Esophagus mucosa (tissue), 1 donor: ENCODE measurements at regions not wholly inside any gene's neighbourhood (a gene's known extent, or its start where the extent isn't known, plus 50 kb on each side); places are given as distances from the start of the nearest gene placed in this dataset.
"Not testable (repeated sequence)": the region's sequence is repeated elsewhere in the genome, so short reads cannot be mapped to it uniquely, and the experiment has no call there.

Experiments used
- ATAC-seq: fragments of 200-7000 bp; cut with Tn5 transposase; one replicate; pipeline ENCODE4 v1.9.1; 2020
- donor health status: DM: yes; HTN: yes; CAD: no.

DNA sequence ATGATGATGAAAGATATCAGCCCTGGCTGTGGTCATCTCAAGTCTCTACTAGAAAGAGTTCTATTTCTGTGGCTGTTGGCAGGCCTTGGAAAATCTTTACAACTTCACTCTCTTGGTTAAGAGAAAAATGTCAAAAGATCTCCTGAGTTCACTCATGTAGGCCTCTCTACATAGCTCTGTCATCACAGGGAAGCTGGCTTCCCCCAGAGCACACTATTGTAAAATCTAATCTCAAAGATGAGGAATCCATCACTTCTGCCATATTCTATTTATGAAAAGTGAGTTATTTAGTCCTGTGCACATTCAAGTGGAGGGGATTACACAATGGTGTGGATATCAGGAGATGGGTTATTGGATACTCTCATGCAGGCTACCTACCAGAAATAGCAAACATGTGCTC is 388.4 kb upstream of the HS3ST1 start:
- no peak for ATAC-seq

DNA sequence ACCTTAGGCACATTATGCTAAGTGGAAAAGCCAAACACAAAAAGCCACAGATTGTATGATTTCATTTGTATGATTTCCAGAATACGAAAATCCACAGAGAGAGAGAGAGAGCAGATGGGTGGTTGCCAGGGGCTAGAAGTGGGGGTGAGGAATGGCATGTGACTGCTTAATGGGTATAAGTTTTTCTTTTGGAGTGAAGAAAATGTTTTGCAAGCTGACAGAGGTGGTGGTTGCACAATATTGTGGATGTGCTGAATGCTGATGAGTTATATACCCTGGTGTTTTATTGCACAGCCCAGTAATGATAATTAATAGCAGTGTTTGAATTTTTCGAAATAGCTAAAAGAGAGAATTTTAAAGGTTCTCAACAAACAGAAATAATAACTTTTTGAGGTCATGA is 386.1 kb upstream of the HS3ST1 start:
- no peak for ATAC-seq

DNA sequence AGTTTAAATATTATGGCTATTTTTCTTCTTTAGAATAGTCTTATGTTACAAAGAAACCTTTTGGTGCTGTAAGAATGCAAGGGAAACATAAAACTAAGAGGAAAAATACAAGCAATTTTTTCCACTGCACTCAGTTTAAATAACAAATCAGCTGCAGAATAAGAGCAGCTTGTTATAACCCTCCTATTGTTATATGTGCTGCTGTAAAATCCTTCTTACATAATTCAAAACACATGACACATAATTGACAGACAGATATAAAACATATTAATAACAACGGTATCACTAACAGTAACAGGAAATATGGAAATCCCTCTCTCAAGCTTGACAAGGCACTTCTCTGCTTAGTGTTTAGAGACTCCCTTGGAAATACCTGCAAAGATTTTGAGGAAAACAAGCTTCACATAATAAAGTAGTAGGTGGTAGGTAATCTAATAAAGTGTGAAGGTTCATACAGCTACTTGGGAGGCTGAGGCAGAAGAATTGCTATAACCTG is 385.3 kb upstream of the HS3ST1 start:
- no peak for ATAC-seq

DNA sequence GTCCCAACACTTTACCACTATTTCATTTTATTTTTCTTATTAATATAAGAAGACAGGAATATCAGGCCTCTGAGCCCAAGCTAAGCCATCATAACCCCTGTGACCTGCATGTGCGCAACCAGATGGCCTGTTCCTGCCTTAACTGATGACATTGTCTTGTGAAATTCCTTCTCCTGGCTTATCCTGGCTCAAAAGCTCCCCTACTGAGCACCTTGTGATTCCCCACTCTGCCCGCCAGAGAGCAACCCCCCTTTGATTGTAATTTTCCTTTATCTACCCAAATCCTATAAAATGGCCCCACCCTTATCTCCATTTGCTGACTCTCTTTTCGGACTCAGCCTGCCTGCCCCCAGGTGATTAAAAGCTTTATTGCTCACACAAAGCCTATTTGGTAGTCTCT is 382.8 kb upstream of the HS3ST1 start:
- ATAC-seq: not testable (repeated sequence)

DNA sequence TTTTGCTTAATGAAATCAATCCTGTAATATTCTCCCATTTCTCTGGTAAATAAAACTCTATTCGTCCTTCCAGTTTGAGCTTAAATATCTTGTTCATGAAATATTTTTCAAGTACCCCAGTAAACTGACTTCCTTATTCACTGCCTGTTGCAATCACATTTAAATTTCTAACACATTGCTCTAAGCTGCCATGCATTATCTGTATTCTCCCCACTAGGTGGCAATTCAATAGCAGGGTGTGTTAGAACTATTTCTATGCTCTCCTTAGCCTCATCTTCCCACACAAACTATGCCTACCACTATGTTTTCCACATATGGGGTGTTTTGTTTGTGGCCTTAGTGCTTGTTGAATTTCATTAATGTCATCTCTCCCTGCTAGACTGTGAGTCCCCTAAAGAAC is 377.1 kb upstream of the HS3ST1 start:
- ATAC-seq: peak; percentile 45

DNA sequence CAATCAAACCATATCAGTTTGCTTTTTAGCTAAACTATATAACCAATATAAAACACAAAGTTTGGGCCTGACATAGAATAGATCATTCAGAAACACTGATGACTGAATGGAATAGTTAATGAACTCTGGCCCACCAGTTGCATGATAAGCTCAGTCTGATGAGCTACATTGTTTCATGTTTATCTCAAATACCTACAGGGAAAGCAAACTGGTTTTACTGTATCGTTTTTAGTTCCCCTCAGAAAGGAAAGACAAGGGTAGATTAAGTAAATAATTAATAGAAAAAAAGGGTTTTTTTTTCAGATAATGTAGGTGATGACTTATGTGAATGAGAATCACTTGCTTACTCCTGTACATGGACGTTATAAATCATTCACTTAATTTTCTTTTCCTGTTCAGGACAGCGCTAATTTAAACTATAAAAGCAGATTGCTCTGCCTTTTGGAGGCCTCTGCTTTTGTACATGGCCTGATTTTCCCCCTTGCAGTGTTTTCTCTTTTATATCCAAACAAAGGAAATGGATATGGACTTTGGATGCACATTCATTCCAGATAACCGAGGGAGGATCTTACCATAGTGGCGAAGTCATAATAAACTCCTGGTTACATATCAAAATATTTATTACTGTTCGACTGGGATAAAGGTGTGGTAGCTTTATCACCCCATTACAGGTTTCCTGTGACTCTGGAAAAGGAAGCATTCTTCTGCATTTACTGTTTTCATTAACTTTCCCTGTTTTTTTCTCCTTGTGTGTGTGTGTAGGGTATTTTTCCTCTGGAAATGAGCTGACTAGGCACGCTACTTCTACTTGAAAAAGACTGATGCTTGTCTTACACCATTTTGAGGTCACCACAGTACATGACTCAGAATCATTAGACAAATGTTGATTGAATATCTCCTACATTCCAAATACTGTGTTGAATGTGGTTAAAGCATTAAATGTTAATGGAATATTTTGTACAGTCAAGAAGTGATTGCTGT is 373.1 kb upstream of the HS3ST1 start:
- ATAC-seq: no peak

DNA sequence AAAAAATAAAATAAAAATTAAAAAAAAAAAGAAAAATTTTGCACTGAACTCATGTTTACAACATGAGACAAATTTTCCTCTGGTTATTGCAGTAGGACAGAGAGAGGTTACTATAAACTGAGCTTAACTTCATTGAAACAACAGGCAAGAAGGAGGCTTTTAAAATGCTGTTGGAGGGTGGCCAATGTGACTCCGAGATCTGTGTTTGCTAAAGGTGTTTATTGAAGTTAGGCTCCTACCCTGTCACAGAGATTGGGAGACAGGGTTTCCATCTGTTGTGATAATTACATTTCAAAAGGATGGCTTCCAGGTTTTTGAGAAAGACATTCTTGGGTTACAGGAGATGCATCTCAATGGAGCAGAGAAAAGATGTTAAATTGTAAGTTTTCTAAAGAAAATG is 370.5 kb upstream of the HS3ST1 start:
- ATAC-seq: no peak

DNA sequence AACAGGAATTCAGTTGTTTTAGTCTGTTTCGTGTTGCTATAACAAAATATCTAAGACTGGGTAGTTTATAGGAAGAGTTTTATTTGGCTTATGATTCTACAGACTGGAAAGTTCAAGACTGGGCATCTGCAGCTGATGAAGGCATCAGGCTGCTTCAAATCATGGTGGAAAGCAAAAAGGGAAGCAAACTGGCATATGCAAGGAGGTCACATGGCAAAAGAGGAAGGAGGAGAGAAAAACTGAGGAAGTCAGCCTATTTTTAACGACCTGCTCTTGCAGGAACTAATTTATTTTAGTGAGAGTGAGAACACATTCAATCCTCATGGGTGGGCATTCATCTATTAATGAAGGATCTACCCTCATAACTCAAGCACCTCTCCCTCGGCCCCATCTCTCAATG is 363.1 kb upstream of the HS3ST1 start:
- ATAC-seq: no peak

DNA sequence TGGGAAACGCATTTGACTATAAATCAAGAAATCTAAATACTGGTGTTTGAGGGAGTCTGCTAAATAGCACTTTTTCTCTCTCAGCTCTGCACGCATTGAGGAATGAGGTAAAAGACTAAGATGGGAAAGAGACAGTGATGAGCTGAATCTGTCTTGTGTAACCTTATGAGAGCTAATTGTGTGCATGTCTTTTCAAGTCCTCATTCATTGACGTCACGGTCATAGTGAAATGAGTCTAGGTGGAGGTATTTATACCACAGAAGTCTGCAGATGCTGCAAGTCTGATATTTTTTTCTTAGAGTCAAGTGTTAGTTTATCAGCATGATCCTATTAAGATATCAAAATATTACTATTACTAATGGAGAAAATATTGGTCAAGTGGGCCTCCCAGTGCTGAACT is 361.5 kb upstream of the HS3ST1 start:
- ATAC-seq: no peak

DNA sequence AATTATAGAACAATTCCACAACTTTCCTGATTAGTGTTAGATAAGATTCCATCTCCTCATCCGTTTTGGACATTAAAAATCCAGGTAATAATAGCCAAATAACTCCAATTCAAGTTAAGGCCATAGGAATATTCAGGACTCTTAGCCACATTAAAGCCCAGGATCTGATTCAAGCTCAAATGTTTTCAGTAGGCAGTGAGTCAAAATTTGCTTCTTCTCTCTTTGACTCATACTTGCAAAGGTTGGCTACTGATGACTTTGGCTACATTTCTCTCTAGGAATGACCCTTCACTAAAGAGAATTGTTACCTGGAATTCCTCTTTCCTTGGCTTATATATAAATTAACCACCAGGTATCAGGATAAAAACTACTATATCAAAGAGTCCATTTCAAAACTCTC is 354.9 kb upstream of the HS3ST1 start:
- ATAC-seq: no peak

DNA sequence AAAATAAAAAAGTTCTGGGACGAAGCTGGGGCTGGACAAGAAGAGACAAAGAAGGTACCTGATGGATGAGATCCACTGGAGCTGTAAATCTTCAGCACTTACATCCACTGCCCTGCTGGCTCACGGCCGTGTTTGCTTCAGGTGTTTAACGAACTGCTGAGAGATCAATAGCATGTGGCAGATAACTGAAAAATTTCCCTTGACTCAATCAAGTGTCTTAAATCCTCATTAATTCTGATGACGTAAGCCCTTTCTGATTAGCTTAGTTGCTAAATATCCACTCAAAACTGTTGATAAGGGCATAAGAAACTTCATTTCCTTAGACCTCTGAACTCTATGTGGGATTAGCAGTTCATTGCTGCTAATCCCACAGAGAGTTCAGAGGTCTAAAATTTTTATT is 354.2 kb upstream of the HS3ST1 start:
- no peak for ATAC-seq

DNA sequence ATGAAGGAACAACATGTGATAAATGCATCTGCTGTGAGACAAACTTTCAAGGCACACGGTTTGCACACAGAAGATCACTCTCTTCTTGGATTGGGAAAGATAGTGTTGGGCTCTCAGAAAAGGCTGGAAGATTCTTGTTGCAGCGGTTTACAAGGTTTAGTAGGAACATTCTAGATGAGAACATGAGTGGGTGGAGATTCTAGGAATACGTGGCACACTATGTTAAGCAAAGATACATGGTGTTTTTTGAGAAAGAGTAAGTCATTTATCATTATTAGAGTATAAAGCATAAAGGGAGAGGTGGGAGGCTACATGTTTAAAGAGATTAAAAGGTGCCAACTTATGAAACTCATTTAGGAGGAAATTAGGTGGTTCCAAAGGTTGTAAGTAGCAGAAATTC is 348.8 kb upstream of the HS3ST1 start:
- no peak for ATAC-seq

DNA sequence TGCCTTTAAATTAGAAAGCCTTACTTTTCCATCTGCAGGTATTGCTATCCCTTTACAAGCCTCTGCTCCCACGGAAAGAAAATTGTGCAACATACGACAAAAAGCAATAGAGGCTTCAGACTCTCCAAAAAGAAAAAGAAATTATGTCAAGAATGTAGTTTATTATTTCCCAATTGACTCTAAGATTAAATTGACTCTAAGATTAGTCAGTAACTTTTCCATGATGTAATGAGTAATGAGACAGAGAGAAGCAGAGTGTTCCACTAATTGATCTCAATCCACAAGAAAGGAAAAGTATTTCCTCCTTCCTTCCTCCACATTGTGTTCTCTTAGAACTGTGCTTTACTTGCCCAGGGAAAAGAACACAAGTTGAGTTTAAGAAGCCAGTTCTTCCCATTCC is 345.7 kb upstream of the HS3ST1 start:
- ATAC-seq: no peak

DNA sequence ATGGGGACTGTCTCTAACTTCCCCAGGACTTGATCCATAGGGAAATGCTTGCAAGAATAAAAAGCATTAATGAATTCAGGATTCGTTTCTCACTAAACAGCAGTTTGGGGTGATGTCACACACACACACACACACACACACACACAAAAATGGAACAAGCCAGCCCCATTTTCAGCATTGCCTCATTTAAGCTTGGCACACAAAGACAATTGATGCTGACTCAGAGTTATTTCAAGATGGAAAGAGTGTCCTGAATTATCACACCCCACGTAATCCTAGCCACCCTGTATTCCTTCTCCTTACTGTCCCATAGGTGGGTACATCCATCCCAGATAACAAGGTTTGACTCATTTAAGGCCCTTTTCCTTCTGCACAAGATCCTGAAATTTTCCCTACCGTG is 345.1 kb upstream of the HS3ST1 start:
- no peak for ATAC-seq

DNA sequence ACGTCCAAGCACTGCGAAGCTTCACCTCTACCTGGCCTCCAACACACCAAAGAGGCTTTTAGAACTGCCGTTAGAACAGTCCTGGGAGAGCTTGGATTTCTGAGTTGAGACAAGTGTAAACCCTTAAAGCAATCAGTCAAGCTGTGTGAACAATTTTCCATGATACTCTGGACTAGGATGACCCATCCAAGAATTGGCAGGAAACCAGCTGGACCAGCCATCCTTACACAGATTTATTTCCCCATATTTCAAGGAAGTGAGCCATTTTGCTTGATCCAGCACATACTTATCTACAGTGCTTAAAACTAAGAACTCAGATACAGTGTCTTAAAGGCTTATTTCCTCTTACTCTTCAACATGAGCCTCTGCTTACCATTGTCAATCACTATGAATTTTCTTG is 340.7 kb upstream of the HS3ST1 start:
- ATAC-seq: no peak

DNA sequence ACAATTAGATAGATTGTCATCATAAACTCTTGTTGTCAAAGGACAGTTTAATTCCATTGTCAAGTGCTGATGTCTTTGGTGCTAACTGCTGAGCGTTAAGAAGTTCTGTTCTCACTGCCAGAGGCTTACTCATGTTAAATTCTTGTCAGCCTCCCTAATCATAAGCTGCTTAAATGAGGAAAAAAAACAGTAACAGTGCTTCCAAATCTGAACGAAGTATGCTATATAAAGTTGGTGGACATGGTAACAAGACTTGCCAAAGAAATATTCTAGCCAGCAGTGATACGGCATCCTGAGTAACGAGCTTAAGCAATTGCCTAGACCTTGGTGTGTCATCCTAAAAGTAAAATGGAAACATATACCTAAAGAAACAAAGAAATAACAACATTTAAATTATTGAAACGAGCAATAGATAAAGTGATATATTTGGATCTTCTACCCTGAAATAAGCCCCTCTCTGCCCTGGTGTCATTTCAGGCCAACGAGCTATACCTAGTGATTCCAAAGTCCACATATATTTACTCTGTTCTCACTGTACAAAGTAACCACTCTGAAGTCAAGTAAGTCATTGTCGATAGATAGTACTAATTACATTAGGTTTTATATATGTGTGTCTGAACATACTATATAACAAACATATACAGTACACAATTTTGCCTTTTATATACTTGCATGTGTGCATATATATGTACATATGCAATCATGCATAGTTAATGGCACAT is 339.7 kb upstream of the HS3ST1 start:
- no peak for ATAC-seq

DNA sequence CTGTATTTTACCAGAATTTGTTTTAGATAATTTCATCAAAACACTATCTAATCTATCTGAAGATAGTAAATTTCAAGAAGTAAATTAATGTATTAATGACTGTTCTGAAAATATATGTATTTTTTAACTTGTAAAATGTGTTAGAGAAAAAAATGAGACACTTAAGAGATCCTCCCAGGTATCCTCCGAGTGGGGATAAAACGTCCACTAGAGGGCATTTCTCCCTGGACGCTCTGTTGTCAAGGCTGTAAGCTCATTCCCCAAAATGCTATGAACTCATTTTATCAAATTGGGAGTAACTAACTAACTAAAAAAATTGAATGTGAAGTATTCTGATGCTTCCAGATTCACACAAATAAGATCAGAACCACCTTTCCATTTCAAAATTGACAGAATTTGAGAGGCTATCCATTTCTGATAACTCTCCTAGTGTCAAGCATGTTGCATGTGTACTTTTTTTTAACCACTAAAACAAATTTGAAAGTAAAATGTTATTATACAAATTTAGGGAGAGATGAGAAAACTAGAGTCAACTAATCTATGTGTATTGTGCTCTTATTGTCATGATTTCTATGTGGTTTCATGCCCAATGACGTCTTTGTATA is 337.3 kb upstream of the HS3ST1 start:
- ATAC-seq: no peak

DNA sequence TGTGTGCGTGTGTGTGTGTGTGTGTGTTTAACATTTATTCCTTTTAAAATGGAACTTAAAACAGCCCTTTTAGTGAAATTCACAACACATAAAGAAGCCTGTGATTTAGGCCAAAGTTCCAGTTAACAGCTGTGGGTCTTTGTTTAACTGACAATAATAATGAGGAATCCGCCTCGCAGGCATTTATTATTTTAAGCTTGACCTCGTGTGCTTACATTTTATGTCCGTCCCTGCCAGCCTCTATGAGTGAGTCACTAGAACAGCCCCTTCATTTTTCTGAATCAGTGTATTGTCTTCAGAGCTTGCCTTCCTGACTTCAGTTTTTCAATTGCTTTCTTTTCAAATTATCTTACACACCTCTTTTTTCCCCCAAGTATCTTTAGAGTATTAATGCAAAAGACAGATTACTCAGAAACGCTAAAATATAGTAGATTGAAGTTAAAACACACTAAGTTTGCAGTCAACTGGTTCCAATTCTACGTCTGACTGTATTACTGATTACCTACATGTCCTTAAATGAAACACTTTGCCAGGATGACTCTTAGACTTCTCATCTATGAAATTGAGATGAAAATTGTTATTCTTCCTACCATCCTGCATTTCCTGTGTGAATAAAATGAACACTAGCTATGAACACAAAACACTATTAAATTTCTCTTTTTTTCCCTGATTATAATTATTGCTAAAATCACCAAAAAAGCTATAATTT is 319.6 kb upstream of the HS3ST1 start:
- peak; percentile 29 for ATAC-seq

DNA sequence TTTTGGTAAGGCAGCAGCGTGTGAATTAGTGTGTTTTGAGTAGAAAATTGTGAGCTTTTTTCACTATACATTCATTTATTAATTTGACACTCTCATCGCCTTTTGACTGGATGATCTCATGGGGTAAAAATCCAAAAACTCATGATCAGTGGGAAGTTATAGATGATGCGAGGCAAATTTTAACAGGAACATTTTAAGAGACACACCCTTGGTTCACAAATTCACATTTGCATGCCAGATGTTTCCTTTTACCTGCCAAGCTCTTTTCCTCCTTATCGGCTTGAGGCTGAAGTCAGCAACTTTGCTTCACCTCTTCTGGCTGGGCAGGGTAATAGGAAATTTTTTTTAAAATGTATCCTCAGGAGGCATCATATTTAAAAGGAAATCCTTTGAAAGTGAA is 318.0 kb upstream of the HS3ST1 start:
- ATAC-seq: no peak

DNA sequence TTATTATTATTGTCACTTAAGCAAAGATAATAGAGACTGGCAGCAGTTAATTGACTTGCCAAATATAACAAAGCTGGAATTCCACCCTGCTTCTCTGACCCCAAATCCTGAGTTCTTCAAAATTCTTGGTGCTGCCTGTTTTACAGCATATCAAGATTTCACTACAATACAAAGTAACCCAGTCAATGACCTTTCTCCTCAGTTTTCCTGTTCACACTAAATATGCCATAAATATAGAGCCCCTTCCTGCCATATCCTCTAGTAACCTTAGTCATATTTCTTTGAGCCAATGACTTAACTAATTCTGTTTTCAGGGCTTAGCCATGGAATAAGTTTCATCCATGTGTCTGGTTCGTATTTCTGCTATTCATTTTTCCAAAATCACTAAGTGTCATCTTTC is 315.3 kb upstream of the HS3ST1 start:
- ATAC-seq: no peak

DNA sequence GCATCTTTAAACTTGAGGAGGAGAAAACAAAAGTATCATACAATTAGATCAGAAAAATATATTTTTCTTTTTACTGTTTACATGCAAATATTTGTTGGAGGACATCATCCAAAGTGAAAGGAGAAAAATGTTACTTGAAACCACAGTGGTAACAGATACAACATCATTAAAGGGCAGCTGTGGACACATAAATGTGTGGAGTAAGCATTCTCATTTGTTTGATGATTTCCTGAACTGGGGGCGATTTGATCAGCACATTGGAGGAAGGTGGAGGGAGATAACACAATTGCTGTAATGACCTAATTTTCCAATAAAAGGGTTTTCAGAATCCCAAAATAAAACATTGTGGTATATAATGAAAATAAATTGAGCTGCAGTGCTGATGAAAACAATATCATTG is 314.5 kb upstream of the HS3ST1 start:
- ATAC-seq: no peak

DNA sequence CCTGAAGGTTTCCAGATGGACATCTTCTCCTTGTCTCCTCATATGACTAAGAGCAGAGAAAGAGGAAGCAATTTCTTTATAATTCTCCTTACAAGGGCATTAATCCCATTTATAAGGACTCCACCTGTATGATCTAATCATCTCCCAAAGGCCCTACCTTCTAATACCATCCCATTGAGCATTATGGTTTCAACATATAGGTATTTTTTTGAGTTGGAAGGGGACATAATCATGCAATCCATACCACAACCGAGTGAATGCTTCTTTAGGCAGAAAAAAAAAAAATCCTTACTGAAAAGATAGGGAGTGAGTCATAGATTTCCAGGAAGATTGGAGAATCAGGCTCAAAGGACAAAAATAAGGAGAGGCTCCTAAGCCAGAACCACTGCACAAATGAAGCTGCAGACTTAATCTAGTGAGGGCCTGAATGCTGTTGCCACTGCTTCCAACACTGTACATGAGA is 312.5 kb upstream of the HS3ST1 start:
- ATAC-seq: peak; percentile 81

DNA sequence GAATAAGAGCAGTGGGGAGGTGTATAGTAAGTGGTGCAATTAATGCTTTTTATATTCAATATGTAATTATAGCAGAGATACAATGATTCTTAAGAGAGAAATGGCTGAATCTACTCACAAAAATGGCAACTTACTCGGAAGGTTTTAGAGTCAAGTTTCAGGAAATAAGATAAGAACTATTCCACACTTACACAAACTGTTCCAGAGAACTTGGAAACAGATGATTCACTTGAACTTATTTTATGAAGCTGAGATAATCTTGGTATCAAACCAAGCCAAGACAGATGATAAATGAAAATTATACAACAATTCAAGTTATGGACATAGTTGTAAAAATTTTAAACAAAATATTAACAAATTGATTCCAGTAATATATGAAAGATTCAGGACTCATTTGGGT is 311.3 kb upstream of the HS3ST1 start:
- ATAC-seq: no peak
